ENCODE measurements at regions not wholly inside any gene's neighbourhood (a gene's known extent, or its start where the extent isn't known, plus 50 kb on each side); places are given as distances from the start of the nearest gene placed in this dataset.

- TF ChIP-seq CTCF (IDR thresholded peaks at IDR 0.05), result no peak
- no peak for TF ChIP-seq POLR2A (IDR thresholded peaks at IDR 0.05)
Observed at GRCh38 chr18:67142604-67143003, 373.9 kb downstream of the DSEL start.
